GM18517 (cell line): ENCODE measurements at regions not wholly inside any gene's neighbourhood (a gene's known extent, or its start where the extent isn't known, plus 50 kb on each side); places are given as distances from the start of the nearest gene placed in this dataset.
"Not testable (repeated sequence)": the region's sequence is repeated elsewhere in the genome, so short reads cannot be mapped to it uniquely, and the experiment has no call there.

ENCODE experiments used
- ATAC-seq: cut with Tn5 transposase; IDR thresholded peaks from one replicate; pipeline ENCODE4 v1.9.1; 2021; ENCODE audit warnings: mild to moderate bottlenecking, moderate library complexity; ENCODE audit not compliant: unreplicated experiment

DNA sequence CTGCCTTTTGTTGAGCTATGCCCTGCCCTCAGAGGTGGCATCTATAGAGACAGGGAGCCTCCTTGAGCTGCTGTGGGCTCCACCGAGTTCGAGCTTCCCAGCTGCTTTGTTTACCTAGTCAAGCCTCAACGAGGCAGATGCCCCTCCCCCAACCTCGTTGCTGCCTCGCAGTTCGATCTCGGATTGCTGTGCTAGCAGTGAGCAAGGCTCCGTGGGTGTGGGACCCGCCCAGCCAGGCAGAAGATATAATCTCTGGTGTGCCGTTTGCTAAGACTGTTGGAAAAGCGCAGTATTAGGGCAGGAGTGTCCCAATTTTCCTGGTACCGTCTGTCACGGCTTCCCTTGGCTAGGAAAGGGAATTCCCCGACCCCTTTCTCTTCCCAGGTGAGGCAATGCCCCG, 88.4 kb upstream of the CDK6 start:
- no peak for ATAC-seq

DNA sequence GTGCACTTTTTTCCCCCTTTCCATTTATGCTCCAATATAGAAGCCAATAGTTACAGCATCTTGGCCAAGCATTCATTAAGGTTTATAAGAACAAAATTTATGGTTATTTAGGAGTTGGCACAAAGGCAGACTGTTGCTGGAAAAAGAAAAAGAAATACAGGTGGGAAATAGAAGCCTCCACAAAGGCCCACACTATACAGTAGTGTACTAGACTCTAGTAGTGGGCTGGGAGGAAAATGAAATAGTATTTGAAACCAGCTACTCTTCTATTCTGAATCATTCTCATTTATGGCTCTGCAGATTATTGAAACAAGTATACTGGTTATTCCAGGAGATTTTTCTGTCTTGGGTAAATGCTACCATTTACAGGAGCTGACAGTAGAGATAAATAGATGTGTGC, 80.9 kb upstream of the CDK6 start:
- no peak for ATAC-seq

DNA sequence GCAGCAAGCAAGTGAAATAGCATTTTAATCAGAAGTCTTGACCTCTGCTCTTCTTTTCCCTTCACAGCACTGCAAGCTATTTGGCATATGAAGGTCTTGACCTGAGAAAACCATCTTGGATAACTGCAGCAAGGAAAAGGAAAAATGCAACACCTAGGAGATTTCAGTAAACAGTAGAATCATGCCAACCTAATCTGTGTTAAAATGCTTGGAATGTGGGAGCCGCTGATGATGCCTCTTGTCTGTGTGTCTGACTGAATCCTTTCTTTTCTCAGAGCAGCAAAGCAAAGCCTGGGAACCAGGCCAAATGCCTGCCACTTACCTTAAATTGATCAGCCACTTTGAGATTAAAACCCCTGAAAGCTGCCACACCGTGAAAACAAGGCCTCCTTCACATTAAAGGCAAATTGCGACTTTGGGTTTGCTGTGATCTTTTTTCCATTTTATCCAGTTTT, 80.4 kb upstream of the CDK6 start:
- ATAC-seq: no peak

DNA sequence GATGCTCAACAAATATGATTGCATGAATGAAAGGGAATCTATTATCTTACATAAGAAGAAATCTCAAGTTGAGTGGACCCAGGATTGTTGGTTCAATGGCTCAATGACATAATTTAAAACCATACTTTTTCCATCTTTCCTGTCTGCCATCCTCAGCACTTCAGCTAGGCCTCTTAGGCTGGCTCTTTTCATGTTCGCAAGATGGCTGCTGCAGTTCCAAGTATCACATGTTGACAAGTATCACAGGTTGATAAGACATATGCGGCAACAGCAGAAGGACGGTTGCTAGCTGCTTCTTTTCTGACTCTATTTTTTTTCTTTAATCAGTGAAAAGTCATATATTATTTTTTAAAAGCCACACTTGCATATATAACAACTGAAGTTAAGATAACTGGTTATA, 79.0 kb upstream of the CDK6 start:
- no peak for ATAC-seq

DNA sequence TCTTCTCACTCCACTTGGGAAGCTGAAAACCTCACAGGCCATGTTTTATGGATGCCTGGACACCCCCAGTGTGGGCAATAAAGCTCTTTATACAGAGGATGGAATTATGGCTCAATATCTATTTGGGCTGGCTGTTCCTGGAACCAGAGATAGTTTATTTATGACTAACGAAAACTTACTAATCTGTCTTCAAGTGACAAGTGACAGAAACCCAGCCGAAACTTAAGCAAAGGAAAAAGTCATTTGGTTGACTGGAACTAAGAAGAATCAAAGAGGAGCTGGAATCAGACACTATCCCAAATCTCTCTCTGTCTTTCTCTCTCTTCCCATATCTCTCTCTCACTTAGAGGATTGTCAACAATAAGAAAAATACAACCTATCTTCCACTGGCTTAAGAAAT, 78.3 kb upstream of the CDK6 start:
- ATAC-seq: no peak

DNA sequence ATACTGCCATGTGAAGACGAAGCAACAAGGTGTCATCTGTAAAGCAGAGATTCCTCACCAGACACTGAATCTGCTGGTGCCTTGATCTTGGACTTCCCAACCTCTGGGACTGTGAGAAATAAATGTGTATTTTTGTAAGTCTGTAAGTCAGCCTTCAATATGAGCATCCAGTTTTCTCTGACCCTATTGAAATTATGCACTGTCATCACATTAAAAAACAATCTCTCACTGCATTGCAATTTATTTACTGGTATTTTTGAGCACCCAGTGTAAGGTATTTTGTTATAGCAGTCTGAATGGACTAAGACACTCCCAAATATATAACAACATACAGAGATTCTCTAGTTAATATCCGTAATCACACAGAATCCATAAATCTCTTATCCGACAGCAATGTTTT, 77.5 kb upstream of the CDK6 start:
- no peak for ATAC-seq

GRCh38 chr7:92910976-92911375, 74.6 kb upstream of the CDK6 start:
- no peak for ATAC-seq

- no peak for ATAC-seq
Observed at GRCh38 chr7:92909686-92910475, 73.5 kb upstream of the CDK6 start.

DNA sequence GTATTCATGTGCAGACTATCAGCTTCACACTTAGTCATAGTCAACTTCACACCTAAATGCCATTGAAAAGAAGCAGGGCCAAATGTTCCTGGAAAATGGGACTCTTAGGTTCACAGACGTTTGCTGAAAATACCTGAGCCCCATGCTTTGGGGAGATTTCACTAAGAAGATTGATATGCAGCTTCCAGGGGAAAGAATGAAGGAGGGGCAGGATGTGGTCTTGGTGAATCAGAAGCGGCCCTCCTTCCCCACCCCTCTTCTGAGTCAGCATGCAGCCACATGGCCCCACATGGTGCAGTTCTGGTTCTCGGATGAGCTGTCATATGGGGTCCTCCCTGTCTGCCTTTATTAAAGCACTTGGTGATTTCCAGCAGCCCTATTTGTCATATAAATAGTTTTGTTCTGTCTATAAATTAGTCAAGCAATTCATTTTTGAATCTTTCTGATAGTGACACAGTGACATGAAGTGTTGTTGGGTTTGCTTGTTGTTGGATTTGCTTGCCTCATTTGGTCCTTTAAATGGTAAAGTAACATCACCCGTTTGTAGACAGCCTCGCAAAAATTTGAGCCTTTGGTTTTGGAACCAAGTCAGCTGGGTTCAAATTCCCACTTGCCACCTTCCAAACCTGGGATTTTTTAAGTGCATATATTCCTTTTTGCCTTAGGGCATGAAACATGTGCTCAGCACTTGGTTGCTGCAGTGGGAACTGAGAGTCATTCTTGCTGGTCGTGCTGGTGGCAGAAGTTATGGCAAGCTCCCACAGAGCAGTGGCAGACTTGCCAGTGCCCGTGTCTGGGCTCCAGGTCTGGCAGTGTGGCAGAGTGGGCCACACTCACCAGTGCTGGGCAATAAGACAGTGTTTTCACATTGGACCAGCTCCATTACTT, 68.1 kb upstream of the CDK6 start:
- ATAC-seq: peak; percentile 90

DNA sequence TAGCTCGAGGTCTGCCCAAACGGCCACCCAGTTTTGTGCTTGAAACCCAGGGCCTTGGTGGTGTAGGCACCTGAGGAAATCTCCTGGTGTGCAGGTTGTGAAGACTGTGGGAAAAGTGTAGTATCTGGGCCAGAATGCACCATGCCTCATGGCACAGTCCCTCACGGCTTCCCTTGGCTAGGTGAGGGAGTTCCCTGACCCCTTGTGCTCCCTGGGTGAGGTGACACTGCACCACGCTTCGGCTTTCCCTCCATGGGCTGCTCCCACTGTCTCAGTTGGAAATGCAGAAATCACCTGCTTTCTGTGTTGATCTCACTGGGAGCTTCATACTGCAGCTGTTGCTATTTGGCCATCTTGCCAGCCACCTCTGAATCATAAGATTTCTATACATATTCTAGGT, 62.4 kb upstream of the CDK6 start:
- no peak for ATAC-seq

GRCh38 chr7:92894857-92895256, 58.5 kb upstream of the CDK6 start:
- not testable (repeated sequence) for ATAC-seq

GRCh38 chr7:92889081-92889480, 52.7 kb upstream of the CDK6 start:
- no peak for ATAC-seq
